NCI-H187 treated with DMSO at 0.1 percent for 48 hours (cell line): ENCODE measurements at regions not wholly inside any gene's neighbourhood (a gene's known extent, or its start where the extent isn't known, plus 50 kb on each side); places are given as distances from the start of the nearest gene placed in this dataset.
"Not testable (repeated sequence)": the region's sequence is repeated elsewhere in the genome, so short reads cannot be mapped to it uniquely, and the experiment has no call there.

Experiments
- DNase-seq: peaks from one replicate; lab custom pipeline; 2025; lab: John Stamatoyannopoulos, UW

DNA sequence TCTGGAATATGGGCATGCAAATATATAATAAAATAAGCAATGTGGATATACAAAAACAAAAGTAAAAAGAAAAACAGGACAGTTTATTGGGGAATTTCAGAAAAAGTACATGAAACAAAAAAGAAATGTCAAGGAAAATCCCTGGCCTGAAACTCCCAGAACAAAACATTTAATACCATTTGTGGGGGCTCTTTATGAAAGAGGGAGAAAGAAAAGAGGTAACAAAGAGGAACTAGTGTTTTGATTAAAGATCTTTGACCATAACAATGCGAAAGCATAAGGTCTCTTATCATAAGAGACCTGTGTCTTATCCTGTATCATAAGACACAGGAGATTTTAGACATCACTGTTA is 88.6 kb upstream of the ARID1B start:
- DNase-seq: no peak

DNA sequence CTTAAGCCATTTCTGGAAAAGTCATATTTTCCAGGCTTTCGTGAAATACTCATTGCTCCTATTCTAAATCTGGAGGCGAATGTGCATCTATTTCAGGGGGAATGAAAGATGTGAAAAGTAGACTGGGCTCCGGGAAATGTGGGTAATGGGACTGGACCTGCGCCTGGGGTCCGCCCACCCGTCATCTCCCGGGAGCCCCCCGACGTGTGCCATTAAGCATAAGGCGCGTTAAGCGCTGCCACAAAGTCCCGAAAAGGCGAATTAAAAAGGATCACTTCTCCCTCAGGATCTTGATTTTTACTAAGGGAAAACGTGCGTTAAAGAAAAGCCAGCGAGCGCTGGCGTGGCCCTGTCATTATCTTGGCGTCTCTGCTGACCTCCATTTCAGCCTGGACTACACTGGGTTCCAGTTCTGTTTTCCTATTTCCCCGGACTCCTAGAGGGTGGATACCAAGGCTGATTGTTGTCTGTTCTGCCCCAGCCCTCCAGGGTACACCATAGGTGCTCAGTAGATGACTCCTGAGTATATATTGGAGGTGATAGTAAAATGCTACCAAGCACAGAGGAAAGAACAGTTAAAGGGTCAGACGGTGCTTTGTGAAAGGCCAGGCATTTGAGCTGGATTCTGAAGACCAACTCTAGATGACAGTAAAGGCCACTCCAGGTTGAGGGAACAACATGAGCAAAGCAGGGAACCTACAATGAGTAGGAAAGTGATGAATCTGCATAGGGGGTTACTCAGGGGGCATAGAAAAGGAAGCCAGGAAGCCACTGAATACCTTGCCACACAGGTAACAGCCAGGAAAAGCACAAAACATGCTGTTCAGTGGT is 89.2 kb upstream of the ARID1B start:
- DNase-seq: no peak

DNA sequence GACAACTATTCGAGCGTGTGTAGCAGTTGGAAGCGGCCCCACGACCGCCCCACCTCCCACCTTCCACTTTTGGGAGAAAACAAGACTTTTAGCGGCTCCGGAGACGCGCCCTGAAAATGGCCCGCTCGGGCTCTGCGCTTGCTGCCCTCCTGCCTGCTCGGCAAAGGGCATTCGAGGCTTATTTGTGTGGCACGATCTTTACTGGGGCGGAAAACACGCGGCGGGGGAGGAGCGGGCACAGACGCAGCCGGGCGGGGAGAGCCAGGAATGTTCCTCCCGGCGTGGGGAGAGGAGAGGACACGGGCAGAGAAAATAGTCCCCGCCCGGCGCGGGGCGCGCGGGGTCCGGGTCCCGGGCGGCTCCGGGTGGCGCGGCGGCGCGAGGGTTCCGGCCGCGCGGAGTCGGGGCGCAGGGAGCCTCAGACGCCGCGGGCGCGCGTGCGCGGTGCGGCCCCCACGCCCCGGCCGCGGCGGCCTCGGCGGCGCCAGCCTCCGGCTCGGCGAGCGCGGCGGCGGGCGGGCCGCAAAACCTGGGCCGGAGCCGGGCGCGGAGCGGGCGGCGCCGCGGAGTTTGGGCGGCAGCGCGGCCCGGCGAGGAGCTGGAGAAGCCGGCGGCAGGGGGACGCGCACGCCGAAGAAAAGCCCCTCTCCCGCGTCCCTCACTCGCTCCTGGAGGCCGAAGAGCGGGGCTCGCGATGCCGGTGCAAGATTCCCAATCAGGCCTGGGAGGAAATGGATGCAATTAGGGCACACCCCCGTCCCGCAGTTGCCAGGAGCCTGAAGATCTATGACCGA is 90.0 kb upstream of the ARID1B start:
- DNase-seq: peak; percentile 43

DNA sequence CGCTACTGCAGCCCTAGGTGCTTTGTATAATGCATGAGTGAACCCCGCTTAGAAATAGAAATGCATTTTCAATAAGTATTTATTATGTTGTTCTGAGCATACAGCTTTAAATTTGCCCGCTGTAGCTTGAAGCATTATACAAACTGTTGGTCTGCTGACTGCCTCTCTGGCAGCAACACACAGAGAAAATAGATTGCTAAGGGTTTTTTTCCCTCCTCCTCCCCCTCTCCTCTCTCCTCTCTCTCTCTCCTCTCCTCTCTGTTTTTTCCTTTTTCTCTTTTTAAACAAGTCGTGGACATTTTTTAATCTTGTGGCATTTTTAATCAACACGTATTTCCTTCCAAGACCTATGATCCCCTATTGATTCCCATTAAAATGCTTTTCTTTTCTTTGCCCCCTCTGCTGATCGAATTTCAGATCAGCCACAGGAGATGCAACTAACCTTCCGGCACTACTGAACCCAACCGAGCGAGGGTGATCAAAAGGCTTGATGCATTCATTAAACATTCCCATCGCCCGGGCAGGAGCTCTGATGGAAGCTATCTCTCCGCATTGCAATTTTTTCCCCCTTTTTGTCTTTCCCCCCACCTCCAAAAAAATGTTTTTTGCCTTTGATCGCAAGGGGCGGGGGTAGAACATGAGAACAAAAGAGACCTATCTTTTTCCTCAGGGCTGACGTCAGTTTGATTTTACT is 90.7 kb upstream of the ARID1B start:
- peak; percentile 68 for DNase-seq

DNA sequence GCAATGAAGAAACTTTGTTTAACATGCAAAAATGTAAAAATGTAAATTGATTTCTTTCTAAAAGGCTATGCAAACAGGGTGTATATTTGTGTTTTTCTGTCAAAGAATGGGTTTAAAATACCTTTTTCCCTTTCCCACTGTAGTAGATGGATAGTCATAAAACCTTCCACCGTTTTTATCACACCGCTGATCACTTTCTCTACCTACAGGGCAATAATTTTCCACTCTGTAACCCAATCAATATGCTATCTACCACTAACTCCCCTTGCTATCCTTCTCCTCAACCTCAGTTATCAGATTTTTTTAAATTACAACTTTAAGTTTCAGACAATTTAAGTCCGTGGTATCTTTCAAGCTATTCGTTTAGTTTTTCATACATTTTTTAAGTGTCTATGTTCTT is 91.4 kb upstream of the ARID1B start:
- no peak for DNase-seq

DNA sequence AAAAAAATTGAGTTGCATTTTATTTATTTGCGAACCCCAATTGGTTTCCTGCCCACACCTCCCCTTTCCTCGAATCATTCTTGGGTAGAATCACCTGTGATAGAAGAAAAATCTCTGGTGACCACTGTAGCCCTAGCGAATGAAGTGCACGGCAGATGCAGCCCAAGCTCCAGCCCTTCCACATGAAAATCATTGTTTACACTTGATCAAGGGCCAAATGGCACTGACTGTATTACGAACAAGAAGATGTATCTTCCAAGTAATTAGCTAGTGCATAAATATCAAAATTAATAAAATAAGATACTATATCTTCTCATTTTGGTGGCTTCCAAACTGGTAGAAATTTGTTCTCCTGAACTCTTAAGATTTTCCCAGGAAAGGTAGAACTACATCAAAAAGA is 93.4 kb upstream of the ARID1B start:
- DNase-seq: no peak

DNA sequence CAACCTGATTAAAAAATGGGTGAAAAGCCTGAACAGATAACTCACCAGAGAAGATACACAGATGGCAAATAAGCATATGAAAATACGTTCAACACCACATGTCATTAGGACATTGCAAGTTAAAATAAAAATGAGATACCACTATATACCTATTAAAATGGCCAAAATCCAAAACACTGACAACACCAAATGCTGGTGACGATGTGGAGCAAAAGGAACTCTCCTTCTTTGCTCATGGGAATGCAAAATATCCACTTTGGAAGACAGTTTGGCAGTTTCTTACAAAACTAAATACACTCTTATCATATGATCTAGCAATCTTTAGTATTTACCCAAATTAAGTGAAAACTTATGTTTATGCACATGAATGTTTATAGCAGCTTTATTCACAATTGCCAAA is 100.5 kb upstream of the ARID1B start:
- DNase-seq: no peak

DNA sequence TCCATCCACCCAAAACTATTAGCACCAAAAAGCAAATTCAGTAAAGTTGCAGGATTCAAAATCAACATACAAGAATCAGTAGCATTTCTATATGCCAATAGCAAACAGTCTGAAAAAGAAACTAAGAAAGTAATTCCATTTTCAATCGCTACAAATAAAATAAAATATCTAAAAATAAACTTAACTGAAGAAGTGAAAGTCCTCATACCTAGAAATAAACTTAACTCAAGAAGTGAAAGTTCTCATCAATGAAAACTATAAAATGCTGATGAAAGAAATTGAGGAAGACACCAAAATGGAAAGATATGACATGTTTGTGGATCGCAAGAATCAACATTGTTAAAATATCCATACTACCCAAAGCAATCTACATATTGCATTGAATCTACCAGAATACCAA is 103.0 kb upstream of the ARID1B start:
- DNase-seq: no peak

DNA sequence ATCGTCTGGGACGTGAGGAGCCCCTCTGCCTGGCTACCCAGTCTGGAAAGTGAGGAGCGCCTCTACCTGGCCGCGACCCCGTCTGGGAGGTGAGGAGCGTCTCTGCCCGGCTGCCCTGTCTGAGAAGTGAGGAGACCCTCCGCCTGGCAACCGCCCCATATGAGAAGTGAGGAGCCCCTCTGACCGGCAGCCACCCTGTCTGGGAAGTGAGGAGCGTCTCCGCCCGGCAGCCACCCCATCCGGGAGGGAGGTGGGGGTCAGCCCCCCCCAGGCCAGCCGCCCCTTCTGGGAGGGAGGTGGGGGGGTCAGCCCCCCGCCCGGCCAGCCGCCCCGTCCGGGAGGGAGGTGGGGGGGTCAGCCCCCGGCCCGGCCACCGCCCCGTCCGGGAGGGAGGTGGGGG is 107.1 kb upstream of the ARID1B start:
- DNase-seq: not testable (repeated sequence)

DNA sequence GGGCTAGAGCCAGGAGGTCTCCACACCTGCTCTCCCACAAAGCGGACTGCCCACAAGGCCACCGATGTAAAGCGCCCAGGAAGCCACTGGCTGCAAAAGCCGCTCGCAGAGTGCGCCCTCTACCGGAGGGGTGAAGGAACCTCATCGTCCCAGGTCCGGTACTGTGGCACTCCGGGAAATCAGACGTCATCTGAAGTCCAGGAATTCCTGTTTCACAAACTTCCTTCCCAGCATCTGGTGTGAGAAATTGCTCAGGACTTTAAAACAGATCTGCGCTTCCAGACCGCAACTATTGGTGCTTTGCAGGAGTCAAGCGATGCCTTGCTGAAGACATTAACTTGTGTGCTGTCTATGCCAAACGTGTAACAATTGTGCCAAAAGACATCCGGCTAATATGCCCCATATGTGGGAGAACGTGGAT is 115.1 kb upstream of the ARID1B start:
- no peak for DNase-seq

DNA sequence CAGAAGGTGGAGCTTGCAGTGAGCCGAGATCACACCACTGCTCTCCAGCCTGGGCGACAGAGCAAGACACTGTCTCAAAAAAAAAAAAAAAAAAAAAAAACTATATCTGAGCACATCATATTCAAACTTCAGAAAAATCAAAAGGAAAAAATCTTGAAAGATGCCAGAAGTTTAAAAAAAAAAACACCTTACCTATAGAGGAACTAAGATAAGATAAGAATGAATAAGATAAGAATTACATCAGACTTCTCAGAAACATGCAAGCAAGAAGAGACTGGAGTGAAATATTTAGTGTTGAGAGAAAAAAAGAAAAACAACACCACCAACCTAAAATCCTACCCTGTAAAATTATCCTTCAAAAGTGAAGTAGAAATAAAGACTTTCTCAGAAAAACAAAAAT is 116.8 kb upstream of the ARID1B start:
- no peak for DNase-seq

DNA sequence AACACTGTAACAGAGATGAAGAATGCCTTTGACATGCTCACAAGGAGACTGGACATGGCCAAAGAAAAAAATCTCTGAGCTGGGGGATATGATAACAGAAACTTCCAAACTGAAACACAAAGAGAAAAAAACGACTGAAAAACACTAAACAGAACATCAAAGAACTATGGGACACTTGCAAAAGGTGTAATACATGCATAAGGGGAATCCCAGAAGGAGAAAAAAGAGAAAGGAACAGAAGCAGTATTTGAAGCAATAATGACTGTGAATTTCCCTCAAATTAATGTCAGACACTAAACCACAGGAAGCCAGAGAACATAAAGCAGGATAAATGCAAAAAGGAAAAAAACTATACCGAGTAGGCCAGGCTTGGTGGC is 117.4 kb upstream of the ARID1B start:
- DNase-seq: no peak

DNA sequence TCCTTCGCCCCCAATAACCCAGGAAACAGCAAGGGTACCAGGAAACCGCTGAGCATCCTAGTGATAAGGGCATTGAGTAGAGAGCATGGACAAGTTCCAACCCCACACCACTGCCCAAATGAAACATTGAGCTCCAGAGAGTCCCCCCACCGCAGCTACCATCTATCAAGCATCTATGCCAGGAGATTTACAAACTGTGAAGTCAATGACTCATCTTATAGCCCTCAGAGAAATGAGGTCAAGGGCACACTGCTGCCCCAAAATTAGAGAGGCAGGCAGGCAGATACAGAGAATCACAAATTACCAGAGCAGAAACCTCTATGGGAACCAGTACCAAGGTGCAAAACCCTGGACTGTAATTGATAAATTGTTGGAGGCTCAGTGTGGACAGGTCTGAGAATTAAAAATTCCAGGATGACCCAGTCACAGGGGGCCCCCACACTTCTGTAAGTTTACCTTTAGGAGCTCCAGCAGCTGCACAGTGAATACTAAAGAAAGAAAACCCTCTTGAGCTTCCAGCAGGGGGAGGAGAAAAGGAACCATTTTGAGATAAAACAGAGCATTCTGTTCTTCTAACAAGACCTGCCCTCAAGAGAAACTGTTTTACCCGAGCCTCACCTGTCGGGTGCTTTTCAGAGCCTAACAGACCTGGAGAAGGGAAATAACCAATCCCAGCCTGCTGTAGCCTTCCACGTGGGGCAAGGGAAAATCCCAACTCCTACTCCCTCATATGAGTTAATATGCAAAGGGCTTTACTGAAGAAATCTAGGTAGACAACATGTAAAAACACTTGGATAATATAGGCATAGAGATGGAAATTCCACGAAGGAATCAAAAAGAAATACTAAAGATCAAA is 118.0 kb upstream of the ARID1B start:
- DNase-seq: no peak

DNA sequence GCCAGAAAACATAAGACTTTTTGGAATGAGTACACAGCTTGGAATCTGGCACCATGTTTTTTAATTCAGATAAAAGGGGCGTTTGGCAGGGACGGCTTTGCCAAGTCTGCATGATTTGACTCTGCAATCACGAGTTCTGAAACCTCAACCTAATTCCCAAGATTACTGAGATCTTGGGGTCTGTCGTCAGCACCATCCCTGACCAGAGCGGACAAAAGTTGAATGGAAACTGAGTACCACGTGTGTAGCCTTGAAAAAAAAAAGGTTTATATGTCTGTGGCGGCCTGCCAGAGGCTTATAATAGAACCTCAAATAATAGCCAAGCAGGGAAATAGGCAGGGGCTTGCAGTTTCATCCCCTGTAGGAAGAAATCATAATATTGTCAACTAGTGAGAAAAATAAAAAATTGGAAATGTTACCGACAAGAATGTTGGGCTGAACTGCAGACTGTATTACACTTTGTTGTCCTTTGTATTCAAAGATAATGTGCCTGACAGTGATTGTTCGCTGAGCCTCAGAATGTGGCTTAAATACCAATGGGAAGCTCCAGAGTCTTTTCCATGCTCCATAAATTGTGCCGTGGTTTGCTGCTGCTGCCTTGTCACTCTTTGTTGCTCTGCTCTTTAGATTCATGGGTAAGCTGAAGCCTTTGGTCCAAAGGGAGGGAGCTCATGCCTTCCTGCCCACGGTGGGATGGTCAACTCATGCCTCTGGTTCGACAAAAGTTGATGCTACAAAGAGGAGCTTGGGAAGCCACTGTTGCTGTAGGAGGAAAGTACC is 118.8 kb upstream of the ARID1B start:
- DNase-seq: no peak

DNA sequence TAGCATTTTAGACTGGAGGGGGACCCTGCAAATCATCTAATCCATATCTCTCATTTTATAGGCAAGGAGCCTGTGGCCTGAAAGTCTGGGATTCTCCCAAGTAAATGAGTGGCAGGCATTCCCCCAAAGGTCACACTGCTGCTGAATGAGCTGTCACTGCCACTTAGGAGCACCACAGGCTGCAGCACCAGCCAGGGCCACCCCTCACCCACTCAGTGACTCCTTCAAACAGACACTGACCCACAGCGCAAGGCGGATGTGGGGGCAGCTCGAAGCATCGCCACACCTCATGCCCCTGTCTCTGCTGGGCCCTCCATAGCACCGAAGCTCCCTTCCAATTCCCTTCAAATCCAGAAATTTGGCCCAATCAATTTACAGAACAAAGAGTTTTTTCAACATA is 119.9 kb upstream of the ARID1B start:
- no peak for DNase-seq

DNA sequence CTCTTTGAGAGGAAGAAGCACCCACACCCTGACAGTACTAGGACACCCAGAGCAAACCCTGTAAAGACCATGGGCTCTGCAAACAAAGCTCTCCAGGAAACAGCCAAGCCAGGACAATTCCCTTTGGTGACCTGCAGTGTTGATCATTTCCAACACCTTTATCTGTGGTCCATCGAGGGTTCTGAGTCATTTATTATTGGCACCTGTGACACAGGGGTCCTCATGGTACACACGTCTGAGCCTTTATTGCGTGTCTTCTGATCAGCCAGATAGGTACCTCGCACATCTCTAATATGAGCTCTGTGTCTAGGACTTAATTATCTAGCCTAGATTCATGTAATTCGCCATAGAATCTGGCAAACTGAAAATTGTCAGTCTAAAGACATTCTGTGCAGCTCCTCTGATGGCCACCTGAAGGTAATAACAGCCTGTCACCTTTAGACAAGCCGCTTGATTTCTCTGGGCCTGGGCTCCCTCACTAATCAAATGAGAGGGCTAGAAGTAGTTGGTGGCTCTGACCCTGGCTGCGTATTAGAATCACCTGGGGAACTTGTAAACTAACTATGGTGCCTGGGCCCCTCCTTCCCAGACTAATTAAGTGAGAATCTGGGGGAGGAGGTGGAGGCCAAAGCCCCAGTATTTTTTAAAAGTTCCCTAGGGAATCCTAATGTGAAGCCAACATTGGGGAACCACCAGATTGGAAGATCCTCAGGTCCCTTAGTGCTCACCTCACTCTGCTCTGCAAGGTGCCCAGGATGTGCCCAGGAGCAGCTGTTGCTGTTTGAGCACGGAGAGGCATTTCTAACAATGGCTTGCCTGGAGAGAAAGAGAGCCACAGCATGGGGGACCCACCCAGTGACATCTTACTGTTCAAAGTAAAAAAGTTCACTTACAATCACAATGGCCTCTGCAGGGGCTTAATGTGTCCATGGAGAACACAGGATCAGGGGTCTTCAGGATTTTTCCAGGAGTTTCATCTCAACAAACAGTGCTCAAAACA is 122.0 kb upstream of the ARID1B start:
- no peak for DNase-seq

DNA sequence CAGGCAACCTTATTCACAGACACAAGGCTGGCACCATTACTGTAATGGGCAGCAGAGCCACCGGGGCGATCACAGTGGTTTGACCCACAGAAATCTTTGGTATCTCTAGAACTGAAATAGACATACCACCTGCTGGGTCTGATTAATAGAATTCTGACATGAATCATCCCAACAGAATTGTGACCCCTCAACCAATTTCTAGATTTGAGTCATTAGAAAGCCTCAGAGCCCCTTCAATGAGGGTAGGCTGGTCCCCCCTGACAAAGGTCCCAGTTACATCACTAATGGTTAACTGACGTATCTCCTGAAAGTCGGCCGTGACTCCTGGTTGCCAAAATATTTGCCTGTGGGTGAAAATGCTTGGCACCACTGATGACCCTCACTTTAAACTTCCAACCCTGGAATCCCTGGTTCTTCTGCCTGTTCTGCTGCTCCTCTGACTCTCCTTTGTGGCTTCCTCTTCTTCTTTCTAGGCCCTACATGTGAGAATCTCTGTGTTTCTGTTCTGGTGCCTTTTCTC is 124.9 kb upstream of the ARID1B start:
- no peak for DNase-seq

DNA sequence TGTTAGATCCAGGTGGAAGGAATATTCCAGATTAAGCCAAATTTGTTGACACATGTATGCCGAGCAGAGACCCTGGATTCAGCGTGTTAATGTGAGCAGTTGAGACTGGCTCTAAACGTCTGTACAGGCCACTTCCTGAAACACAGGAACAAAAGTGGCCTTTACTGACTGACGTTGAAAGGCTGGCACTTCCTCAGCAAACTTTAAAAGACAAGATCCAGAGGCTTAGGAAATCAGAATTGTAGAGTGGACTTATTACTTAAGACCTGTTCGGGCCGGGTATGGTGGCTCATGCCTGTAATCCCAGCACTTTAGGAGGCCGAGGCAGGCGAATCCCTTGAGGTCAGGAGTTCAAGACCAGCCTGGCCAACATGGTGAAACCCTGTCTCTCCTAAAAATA is 125.7 kb upstream of the ARID1B start:
- DNase-seq: no peak

DNA sequence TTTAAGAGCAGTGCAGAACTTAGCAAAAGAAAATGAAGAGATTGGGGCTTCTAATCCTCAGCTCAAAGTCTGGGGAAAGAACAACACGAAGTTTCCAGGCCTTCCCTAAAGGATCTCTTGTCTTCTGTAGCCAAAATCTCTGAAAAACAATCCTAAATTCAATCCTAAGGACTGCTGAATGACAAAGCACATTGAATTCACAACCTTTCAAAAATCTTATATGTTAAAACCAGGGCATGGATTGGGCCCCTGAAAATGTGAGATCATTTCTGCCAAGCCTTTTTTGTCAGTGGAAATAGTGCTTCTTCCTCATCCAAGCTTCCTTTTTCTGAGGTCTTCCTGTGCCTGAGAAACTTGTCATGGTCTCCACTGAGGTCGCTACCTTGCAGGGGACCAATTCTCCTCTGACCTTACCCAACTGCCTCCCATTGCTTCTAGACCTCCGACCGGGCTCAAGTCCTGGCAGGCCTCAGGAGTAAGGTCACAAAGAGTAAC is 126.2 kb upstream of the ARID1B start:
- no peak for DNase-seq

DNA sequence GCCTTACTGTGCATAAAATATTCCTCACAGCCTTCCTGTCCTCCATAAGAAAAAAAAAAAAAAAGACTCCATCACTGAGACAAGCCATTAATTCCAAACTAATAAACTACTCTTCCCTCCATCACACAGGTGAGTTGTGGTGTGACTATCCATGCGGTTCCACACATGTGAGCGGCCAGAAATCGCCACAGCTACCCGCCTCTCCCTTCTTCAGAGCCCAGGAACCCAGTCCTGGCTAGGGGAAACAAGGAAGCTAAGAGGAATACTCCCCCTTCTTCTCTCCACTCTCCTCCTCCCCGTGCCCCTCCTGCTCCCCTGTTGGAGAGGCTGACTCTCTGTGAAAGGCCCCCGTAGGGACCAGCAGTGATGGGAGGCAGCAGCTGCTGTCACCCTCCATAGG is 128.6 kb upstream of the ARID1B start:
- no peak for DNase-seq
